ENCODE measurements at regions not wholly inside any gene's neighbourhood (a gene's known extent, or its start where the extent isn't known, plus 50 kb on each side); places are given as distances from the start of the nearest gene placed in this dataset.

DNA sequence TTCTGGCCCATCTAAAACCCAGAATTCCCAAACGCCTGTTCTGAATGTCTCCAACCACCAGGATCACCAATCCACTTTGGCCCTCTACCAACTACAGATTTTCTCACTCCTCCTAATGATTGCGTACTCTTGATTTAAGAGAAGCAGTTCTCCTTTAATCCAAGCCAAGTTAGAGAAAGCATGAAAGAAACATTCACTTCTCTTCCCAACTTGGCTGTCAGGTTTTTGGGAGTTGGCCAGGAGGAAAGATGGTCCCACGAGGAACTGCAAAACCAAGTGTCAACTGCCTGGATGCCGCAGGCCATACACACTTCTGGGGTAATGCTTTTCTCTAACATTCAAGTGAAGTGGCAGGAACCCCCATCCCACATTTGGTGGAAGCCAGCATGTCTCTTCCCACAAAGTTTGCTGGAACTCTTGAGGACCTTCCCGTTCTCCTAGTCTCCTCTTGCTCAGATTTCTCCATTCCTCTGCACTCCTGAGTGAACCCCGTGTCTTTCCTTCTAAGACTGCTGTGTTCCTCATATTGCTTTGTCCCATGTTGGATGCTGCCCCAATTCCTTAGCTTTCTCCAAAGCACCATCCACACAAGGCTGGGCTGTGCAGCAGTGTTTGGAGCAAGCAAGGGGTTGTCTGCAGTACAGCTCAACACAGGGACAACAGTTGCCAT lies 138.5 kb upstream of the LGALSL start:
- TF ChIP-seq EZH2 (IDR thresholded peaks at IDR 0.05; ENCODE audit: borderline replicate concordance, insufficient read depth, low read depth, low read length, poor library complexity, severe bottlenecking) = no peak
- TF ChIP-seq CTCF (IDR thresholded peaks at IDR 0.05) = no peak

Measured in B cell (primary cell).